IPS-18c (cell line): ENCODE measurements at regions not wholly inside any gene's neighbourhood (a gene's known extent, or its start where the extent isn't known, plus 50 kb on each side); places are given as distances from the start of the nearest gene placed in this dataset.

Source experiments
- H3K4me3 ChIP-seq: 2 replicates; pipeline ENCODE4 v1.7.0; 2013; ENCODE audit warnings: low read depth, mild to moderate bottlenecking, low read length, moderate library complexity; ENCODE audit not compliant: insufficient read depth
- H3K9me3 ChIP-seq: one replicate; pipeline ENCODE4 v1.6.1; 2013; ENCODE audit warnings: mild to moderate bottlenecking, low read length, moderate library complexity; ENCODE audit not compliant: control insufficient read depth, insufficient read depth

DNA sequence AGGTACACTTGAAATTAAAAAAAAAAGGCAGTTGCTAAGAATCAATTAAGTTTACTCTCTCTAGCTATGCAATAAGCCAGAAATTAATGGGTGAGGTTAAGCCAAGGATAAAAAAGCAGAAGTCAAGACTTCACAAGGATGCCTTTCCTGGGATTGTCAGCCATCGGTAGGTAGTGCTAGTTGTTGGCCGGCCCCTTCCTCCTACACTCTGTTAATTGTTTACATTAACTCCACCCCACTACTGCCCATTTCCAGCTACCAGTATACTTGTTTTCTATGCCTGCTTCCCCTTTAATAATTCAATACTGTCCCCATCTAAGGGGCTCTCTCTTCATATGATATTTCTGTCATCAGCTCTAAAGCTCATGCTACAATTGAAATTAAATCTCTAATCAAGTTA lies 461.0 kb downstream of the IPMK start:
- Histone ChIP-seq H3K4me3 (no peak overlapping the region), H3K9me3 (no peaks in the 10 kb centered on the region)

DNA sequence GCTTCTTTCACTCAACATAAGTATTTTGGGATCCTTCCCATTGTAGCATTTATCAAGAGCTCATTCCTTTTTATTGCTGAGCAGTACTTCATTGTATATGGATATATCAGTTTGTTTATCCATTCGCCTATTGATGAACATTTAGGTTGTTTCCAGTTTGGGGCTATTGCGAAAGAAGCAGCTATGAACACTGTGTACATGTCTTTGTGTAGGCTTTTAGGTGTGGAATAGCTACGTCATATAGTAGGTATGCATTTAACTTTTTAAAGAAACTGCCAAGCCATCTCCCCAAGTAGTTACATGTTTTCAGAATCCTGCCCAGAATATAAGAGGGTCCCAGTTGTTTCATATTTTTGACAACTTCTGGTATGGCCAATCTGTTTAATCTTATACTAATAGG lies 468.1 kb downstream of the IPMK start:
- Histone ChIP-seq H3K9me3 (no peaks in the 10 kb centered on the region), H3K4me3 (no peak overlapping the region)

DNA sequence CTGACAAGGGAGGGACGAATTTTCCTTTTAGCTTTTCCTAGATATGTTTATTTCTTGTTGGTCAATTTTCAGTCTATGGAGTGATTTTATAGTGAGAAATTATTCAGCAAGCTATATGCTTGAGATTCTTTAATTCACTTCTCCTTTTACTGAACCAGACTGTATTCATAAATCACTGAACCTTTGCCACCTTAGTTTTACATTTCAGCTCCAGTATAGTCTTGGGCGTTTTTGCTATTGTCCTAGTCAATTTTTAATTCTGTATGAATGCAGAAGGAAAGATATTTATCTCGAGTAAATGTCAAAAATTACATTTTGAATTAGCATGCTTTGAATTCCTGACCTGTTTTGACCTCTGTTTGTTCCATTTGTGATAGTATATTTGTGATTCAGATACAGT lies 468.9 kb downstream of the IPMK start:
- Histone ChIP-seq H3K4me3 (no peak overlapping the region), H3K9me3 (no peaks in the 10 kb centered on the region)

DNA sequence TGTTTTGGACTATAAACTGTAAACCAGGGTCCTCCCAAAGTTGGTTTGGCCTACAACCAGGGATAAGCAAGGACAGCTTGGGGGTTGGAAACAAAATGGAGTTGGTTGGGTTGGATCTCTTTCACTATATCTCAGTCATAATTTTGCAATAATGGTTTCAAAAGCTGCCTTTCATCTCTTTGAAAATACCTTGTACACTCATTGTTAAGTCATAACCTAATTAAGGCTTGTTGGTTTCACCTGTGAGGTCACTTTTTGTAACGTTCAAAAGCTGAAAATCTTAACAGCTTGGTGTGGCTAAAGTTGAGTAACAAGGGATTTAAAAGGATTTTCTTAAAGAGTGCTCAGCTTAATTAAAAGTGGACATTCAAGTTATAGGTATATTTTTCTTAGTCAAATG lies 476.1 kb downstream of the IPMK start:
- no peaks in the 10 kb centered on the region for H3K9me3 ChIP-seq
- H3K4me3 ChIP-seq = no peak overlapping the region

DNA sequence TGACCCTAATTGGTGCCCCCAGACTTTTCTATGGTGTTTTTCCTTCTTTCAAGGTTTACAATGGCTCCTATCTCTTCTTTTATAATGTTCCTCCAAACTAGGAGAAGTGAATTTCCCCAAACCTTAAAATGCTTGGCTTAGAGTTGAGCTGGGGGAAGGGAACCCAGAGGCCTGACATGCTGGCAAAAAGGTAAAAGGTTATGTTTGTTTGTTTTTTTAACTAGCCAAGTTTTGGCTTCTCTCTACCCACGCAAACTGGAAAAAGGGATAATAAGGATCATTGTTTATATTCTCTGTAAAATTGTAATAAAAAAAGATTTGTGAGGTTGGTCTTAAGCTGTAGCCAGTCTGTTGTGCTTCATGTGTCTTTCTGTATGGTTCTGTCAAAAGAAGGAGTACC lies 477.0 kb downstream of the IPMK start:
- H3K4me3 ChIP-seq = no peak overlapping the region
- no peaks in the 10 kb centered on the region for H3K9me3 ChIP-seq

DNA sequence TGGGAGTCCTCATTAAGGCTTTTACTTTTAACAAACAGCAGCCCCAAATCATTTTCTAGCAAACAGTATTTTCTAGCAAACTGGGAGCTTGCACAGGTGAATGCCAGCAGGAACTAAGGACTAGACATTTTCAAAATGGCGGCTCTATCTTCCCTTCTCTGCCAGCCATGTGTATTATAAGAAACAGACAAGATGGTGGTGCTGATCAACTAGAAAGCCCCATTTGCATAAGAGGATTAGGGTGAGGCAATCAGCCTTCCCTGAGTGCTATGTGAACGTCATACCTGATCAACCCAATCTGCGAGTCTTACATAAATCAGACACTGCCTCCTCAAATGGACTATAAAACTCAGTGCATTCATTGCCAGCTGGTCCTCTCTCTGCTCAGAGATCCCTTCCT lies 479.6 kb downstream of the IPMK start:
- no peaks in the 10 kb centered on the region for H3K9me3 ChIP-seq

DNA sequence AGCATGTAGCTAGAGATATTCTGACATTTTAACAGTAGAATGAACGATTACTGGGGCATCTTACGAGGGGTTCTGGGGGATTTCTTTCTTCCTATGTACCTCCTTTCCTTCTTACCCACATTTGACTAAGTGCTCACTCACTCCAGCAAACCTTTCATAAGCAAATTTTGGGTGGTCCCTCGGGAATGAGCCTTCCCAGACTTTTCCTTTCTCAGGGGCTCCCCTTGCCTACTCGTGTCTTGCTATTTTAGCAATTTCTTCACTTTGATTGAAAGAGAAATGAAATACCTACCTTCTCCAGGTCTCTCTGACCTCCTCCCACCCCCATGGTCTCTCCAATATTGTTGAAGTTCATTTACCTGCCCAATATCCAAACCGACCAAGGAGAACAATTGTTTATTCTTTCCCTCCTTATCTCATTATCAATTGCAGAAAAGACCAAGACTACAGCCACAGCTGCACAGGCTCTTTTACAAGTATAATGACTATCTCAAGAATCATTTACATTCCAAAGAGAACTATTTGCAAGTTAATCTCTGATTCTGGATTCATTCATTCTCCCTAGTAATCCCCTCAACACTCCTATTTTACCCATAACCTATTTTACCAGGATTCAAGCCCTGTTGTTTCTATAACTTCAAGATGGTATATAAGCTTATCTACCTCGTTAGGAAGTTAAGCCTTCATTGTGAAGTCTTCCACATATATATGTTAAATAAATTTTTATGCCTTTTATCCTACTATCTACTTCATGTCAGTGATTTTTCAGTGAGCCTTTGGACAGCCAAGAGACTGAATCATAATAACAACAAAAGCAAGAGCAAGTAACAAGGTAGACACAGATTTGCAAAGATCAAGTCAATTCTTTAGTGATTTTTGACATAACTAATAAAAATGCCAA lies 480.6 kb downstream of the IPMK start:
- no peaks in the 10 kb centered on the region for H3K9me3 ChIP-seq
- H3K4me3 ChIP-seq = no peak overlapping the region

More for the DNA sequence above, 479.6 kb downstream of the IPMK start:
- H3K4me3 ChIP-seq = no peak overlapping the region

DNA sequence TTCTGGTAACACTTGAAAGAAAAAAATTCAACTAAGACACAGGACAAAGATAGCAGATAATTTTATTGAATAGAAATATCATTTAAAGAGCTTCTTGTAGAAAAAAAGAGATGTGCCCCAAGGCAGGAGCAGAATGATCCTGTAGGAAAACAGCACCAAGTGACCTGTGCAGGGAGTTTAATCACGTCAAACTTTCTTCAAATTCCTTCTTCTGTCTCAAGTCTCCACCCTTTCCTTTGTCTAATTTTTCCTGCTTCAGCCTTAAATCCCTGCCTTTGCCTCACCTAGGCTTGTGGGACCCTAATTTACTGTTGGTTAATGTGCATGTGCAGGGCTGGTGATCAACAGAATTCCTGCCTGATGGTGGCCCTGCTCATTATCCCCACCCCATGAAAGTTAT lies 481.4 kb downstream of the IPMK start:
- no peaks in the 10 kb centered on the region for H3K9me3 ChIP-seq
- no peak overlapping the region for H3K4me3 ChIP-seq

DNA sequence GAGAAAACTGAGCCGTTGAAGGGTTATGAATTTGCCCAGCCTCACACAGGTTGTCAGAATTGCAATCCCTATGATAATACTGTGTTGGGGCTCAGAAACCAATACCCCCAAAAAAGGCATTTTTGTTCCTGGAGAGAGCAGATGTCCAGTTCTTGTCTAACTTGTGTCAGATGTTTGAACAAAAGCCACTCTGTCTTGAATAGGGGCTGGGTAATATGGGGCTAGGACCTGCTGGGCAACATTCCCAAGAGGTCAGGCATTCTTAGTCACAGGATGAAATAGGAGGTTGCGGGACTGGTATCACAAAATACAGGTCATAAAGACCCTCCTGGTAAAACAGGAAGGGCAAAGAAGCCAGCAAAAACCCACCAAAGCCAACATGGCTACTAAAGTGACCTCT lies 482.1 kb downstream of the IPMK start:
- no peaks in the 10 kb centered on the region for H3K9me3 ChIP-seq
- H3K4me3 ChIP-seq = no peak overlapping the region; the same call in 1 of the 2 replicates

DNA sequence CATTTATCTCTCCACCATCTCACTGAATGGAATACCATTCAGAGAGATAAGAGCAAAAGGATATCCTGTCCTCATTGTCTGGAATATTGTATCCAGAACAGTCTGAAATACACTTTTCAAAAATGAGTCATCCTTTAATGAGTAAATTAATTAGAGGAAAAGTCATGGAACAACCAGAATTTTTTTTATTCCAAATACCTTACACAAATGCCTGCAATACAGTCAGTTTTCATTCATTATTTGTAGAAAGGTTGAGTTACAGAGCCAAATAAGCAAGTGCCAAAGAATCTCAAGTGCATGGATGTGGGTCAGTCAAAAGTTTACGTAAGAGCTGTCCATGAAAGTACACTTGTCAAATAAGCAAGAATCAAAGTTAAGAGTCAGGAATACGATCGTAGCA lies 482.6 kb downstream of the IPMK start:
- no peak overlapping the region for H3K4me3 ChIP-seq
- H3K9me3 ChIP-seq = no peaks in the 10 kb centered on the region

DNA sequence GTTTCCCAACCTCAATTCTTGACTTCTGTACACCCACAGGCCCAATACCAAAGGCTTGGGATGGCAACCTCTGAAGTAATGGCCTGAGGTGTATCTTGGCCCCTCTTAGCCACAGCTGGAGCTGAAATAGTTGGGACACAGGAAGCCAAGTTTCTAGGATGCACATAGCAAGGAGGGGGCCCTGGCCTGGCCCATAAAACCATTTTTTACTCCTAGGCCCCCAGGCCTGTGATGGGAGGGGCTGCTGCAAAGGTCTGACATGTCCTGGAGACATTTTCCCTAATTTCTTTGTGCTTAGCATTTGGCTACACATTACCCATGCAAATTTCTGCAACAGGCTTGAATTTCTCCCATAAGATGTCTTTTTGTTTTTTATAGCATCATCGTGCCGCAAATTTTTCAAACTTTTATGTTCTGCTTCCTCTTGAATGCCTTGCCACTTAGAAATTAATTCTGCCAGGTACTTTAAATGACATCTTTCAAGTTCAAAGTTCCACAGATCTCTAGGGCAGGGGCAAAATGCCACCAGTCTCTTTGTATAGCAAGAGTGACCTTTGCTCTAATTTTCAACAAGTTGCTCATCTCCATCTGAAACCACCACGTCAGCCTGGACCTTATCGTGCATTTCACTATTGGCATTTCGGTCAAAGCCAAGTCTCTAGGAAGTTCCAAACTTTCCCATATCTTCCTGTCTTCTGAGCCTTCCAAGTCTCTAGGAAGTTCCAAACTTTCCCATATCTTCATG lies 490.8 kb downstream of the IPMK start:
- no peak overlapping the region for H3K4me3 ChIP-seq
- H3K9me3 ChIP-seq = peaks cover 13% of the 10 kb centered on the region

DNA sequence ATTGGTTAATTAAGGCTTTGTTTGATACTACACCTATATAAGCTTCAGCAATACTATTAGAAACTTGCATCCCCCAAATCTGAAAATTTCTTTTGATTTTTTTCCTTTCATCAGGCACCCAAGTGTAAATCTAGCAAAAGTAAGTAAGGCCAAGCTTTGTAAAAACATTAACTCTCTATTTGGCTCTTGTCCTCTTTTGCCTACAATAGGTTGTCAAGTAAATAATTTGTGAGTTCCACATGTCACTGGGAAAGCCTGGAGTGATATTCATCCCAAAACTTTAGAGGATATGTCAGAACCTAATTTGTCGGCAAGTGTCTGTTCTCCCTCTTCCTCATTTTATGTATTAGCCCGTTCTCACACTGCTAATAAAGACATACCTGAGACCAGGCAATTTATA lies 492.4 kb downstream of the IPMK start:
- H3K4me3 ChIP-seq = no peak overlapping the region

DNA sequence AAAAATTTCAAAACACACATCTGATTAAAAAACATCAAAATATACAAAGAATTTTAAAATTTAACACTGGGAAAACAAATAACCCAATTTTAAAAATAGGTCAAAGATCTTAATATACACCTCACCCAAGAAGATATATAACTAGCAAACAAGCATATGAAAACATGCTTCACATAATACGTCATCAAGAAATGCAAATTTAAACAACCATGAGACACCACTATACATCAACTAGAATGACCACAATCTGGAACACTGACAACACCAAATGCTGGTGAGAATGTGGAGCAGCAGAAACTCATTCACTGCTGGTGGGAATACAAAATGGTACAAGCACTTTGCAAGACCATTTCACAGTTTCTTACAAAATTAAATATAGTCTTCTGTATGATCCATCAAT lies 498.4 kb downstream of the IPMK start:
- Histone ChIP-seq H3K4me3 (no peak overlapping the region), H3K9me3 (no peaks in the 10 kb centered on the region)

More for the DNA sequence above, 492.4 kb downstream of the IPMK start:
- H3K9me3 ChIP-seq = peaks cover 13% of the 10 kb centered on the region

DNA sequence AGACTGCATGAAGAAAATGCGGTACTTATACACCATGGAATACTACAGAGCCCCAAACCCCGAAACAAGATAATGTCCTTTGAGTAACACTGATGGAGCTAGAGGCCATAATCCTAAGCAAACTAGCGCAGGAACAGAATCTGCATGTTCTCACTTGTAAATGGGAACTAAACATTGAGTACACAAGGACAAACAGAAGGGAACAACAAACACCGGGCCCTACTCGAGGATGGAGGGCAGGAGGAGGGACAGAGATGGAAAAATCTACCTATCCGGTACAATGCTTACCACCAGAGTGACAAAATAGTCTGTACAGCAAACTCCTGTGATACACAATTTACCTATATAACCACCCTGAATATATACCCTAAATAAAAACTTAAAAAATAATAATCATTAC lies 507.9 kb downstream of the IPMK start:
- Histone ChIP-seq H3K4me3 (no peak overlapping the region), H3K9me3 (no peaks in the 10 kb centered on the region)

DNA sequence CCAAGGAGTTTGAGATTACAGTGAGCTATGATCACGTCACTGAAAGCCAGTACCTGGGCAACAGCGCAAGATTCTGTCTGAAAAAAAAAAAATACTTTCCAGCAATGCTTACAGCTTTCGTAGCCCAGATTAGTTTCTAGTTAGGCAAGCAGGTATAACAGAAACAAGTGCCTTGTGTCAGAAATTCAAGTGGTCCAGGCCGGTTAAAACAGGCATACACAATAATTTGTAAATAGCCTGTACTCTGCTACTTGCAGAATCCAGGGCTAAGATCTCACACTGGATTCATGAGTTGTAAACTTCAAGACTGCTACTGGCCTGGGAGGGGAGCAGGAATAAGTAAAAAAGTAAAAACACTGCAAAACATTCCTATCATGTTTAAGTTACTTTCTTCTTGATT lies 512.9 kb downstream of the IPMK start:
- Histone ChIP-seq H3K9me3 (no peaks in the 10 kb centered on the region), H3K4me3 (no peak overlapping the region)

DNA sequence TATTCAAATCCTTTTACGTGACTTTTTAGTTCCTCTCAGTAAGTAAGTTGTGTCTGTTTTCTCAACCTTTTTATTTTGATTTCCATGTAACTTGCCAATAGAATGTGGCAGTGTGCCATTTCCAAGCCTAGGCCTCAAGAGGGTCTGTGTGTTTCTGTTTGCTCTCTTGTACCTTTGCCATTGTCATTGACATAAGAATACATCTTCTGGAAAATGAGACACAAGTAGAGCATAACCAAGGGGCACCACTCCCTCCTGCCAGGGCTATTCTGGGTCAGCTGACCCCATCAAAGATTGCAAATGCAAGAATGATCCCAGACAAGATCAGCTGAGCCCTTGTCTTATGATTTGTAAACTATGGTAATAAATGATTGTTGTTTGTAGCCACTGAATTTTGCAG lies 524.0 kb downstream of the IPMK start:
- Histone ChIP-seq H3K9me3 (no peaks in the 10 kb centered on the region), H3K4me3 (no peak overlapping the region)

DNA sequence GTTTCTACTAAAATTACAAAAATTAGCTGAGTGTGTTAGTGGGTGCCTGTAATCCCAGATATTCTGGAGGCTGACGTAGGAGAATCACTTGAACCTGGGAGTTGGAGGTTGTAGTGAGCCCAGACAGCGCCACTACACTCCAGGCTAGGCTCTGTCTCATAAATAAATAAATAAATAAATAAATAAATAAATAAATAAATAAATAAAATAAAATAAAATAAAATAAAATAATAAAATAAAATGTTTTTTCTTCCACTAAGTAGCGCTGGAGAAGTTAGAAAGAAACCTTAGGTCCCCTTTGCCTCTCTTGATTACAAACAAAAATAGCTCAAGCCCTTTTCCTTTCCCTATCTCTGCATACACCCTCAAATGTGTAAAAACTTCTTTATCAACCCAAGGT lies 525.9 kb downstream of the IPMK start:
- no peaks in the 10 kb centered on the region for H3K9me3 ChIP-seq
- H3K4me3 ChIP-seq = no peak overlapping the region

DNA sequence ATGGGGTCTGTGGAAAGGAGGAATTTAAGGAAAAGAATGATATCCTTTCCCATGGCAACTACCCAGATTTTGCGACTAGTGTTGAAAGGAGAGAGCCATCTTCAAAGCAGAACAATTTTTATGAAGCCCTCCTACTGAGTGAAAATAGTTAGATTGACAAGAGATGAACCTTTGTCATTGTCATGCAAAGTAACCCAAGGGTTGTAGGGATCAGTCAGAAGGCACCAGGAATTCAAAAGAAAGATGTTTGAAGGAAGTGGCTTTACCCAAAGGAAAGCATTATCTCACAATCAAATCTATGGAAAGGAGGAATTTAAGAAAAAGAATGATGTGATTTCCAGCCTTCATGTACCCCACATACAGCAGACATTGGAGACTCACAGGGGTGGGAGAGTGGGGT lies 544.4 kb downstream of the IPMK start:
- Histone ChIP-seq H3K4me3 (no peak overlapping the region), H3K9me3 (no peaks in the 10 kb centered on the region)
